ENCODE measurements at regions not wholly inside any gene's neighbourhood (a gene's known extent, or its start where the extent isn't known, plus 50 kb on each side); places are given as distances from the start of the nearest gene placed in this dataset.
"Not testable (repeated sequence)": the region's sequence is repeated elsewhere in the genome, so short reads cannot be mapped to it uniquely, and the experiment has no call there.

GRCh38 chr3:5811016-5811415 is 623.5 kb downstream of the EDEM1 start:
- DNase-seq (ENCODE audit: low spot score), result no peak

DNA sequence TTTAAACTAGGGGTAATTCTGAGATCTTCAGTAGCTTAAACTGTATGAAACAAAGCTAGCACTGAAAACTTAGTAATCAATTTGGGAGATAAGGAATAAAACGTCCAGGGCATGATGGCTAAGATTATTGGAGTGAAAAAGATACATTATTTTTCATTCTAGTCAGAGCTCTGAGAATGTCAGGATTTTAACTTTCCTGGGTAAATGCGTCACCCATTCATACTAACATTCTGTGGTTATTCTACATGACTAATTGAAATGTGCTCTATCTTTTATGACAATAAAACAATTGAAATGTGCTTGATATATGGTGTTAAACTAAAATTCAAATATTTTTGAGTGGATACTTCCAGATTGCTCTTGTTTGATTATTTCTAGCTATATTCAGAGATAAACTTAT is 626.0 kb downstream of the EDEM1 start:
- no peak for DNase-seq (ENCODE audit: low spot score)

DNA sequence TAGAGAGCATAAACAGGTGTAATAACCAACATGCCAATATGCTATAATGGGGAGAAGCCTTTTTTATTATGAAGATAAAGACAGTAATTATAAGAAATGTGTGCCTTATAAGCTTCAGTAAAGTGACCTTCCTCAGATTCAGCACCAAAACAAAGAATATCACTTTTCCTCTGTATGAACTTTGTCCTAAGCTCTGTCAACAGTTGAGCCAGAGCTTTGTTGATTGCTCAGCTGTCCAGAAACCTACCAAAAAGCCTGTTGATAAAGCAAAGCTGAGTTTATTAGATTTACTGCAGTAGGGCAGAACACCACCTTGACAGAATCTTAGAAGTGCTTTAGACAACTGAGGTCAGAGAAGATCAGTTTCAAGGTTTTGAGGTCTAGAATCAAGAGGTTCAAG is 635.3 kb downstream of the EDEM1 start:
- DNase-seq (ENCODE audit: low spot score), result no peak

- DNase-seq (ENCODE audit: low spot score), result no peak
These were observed 639.0 kb downstream of the EDEM1 start for GRCh38 chr3:5826467-5826866.

GRCh38 chr3:5828251-5828650 is 640.7 kb downstream of the EDEM1 start:
- no peak for DNase-seq (ENCODE audit: low spot score)

DNA sequence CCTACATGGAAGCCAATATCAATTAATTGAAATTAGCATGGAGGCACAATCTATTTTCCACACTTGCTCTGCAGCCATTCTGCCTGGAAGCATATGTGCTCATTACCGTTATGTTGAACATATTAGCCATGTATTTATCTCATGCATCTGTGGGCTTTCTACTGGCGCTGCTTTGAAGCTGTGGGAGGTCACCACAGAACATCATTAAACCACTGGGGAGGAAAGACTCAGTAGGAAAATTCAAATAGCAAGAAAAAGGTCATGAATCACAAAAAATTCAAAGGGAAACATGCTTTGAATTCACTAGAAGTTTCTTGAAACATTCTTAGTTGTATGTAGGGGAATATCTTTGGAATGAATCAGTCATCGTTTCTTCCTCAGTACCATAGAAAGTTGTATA is 652.5 kb downstream of the EDEM1 start:
- DNase-seq (ENCODE audit: low spot score), result no peak

- DNase-seq (ENCODE audit: low spot score), result no peak
These were observed 654.1 kb downstream of the EDEM1 start for GRCh38 chr3:5841599-5841998.

- DNase-seq (ENCODE audit: low spot score), result no peak
These were observed 658.8 kb downstream of the EDEM1 start for GRCh38 chr3:5846261-5846660.

DNA sequence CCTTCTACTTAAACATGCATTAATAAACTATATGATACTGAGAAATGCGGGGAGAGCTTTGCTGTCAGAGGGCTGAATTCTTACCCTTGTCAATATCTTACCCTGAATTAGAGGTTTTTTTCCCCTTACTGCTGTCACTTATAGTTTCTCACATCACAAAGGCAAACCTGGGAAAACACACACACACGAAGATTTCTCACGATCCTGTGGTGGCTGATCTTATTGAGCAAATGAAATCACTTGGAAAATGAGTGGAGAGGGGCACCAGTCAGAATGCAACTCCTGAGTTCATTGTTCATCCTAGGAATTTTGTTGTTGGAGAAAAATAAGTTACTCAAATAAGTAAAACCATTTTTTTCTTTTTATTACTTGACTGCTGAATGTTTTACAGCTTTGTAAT is 673.6 kb downstream of the EDEM1 start:
- no peak for DNase-seq (ENCODE audit: low spot score)

- no peak for DNase-seq (ENCODE audit: low spot score)
These were observed 687.4 kb downstream of the EDEM1 start for GRCh38 chr3:5874931-5875341.

- no peak for DNase-seq (ENCODE audit: low spot score)
These were observed 701.3 kb downstream of the EDEM1 start for GRCh38 chr3:5888851-5889250.

DNA sequence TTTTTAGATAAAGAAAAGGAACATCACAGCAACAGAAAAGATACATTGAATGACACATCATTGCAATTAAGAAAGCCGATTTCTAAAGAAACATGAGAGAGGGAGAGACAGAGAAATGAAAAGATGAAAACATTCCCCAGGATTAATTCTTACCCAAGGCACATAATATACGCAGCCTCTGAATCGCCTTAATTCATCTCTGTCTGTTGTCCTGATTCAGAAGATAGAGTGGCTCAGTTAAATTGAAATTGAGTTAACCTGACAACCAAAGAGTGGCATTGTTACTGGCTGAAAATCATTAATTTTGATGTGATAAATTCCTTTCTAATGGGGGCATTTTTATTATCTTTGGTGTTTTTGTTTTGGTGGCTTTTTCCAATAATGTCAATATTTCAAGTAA is 701.9 kb downstream of the EDEM1 start:
- DNase-seq (ENCODE audit: low spot score), result no peak

- DNase-seq (ENCODE audit: low spot score), result no peak
These were observed 704.2 kb downstream of the EDEM1 start for GRCh38 chr3:5891711-5892110.

GRCh38 chr3:5898106-5898505 is 710.6 kb downstream of the EDEM1 start:
- DNase-seq (ENCODE audit: low spot score), result no peak

DNA sequence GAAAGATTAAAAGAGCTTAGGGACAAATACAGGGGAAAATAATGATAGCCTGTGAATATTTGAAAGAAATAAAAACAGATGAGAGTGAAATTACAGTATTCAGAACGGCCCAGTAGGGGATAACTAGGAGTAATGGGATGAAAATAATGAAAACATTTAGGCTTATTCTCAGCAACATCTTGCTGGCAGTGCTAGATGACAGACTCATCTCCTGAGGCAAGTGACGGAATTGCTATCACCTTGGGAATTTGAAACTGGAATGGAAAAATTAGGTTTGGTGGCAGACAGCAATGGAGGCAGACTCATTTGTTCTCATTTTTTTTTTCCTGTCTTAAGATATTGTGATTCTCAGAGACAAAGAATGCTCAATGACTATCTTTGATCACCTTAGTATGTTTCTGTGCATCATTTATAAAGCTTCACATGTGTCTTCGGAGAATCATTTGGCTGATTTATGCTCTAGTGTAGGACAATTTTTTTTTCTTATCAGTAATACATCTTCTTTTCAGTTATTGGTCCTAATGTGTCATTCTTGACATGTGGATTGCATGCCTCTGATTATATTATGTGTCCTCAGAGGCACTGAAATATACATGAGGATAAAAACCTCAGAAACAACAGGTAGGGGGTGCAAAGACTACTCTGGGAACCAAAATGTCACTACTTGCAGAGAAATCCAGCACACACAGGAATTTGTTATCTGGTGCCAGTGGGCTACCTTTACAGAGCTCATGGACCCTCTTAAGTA is 711.7 kb downstream of the EDEM1 start:
- no peak for DNase-seq (ENCODE audit: low spot score)

DNA sequence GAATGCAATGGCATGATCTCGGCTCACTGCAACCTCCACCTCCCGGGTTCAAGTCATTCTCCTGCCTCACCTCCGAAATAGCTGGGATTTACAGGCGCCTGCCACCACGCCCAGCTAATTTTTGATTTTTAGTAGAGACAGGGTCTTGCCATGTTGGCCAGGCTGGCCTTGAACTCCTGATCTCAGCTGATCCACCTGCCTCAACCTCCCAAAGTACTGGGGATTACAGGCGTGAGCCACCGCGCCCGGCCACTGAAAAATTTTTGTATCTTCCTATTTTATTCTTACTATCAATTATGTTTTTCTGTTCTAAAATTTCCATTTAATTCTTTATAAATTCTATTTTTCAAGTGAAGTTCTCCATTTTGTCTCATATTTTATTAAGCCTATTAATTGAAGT is 730.4 kb downstream of the EDEM1 start:
- no peak for DNase-seq (ENCODE audit: low spot score)

DNA sequence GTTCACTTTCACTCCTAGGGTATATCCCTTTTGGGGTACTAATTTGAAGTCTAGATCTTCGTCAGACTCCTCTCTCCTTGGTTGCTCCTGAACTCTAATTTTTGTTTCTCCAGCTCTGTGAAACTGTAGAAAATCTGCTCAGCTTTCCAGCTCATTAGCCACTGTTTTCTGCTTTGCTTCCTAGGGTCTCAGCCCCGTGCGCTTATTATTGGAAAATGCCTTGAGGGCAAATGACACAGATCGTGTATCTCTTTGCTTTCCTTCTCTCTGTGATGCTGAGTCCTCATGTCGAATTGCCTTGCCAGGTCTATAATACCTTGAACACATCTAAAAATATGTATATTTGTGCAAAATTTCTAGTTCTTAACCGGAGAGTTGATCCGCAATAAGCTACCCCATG is 731.1 kb downstream of the EDEM1 start:
- no peak for DNase-seq (ENCODE audit: low spot score)

- no peak for DNase-seq (ENCODE audit: low spot score)
These were observed 741.5 kb downstream of the EDEM1 start for GRCh38 chr3:5929027-5929426.

DNA sequence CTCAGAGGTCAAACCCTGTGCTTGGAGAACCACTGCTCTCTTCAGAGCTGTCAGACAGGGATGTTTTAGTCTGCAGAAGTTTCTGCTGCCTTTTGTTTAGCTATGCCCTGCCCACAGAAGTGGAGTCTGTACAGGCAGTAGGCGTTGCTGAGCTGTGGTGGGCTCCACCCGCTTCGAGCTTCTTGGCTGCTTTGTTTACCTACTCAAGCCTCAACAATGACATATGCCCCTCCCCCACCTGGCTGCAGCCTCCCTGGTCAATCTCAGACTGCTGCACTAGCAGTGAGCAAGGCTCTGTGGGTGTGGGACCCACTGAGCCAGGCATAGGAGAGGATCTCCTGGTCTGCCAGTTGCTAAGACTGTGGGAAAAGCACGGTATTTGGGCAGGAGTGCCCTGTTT is 756.6 kb downstream of the EDEM1 start:
- not testable (repeated sequence) for DNase-seq (ENCODE audit: low spot score)

GRCh38 chr3:5948084-5948483 is 760.6 kb downstream of the EDEM1 start:
- DNase-seq (ENCODE audit: low spot score), result no peak

DNA sequence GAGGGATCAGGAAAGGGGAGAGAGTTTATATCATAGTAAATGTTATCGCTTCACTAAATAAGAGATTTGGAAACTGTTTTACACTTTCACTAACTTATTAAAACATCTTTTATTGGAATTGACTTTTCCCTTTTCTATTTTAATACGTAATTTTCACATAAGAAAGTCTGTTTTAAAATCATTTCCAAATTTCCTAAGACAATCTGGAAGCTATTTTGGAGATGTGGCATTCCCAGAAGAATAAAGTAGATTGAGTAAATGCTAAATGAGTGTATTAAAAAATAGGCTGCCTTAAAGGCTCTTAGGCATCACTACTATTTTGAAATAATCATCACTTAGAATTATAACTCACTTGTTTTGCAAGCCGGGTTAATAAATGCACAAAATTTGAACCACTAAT is 763.5 kb downstream of the EDEM1 start:
- DNase-seq (ENCODE audit: low spot score), result no peak

DNA sequence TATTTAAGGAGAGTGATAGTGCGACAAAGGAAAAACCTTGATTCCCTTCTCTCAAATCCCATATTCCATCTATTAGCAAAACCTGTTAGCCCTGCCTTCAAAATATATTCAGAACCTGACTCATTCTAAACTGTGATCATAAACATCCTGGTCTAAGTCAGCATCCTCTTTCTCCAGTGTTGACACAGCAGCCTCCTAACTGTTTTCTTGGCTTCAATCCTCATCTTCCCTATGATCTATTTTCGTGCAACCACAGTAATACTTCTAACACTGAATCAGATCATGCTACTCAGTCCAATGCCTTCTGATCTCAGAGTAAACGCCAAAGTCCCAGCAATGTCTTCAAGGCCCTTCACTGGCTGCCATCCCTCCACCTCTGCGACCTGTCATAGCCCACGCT is 785.1 kb downstream of the EDEM1 start:
- DNase-seq (ENCODE audit: low spot score), result no peak

GRCh38 chr3:5974630-5975322 is 787.3 kb downstream of the EDEM1 start:
- no peak for DNase-seq (ENCODE audit: low spot score)

GRCh38 chr3:5977331-5977730 is 789.8 kb downstream of the EDEM1 start:
- no peak for DNase-seq (ENCODE audit: low spot score)

Data from HuH-7.5 (cell line).